Heart right ventricle (tissue), 16 donors: ENCODE measurements at regions not wholly inside any gene's neighbourhood (a gene's known extent, or its start where the extent isn't known, plus 50 kb on each side); places are given as distances from the start of the nearest gene placed in this dataset.

ENCODE experiments used
- ATAC-seq, 8 donors: fragments of 200-7000 bp; cut with Tn5 transposase; one replicate each; pipeline ENCODE4 v1.9.1; 2020; ENCODE audit warnings: mild to moderate bottlenecking in 8 of 8, moderate library complexity in 8 of 8, moderate number of reproducible peaks in 1 of 8
- DNase-seq, 2 donors: peaks; one replicate each; pipeline ENCODE4 v3.0.0-alpha.2; 2020
- H3K27ac ChIP-seq, 10 donors: fragments of 200-600 bp; sonication (generic) in 2 of 10; one replicate each; pipeline versions ENCODE4 v1.5.0 to v1.8.0; 2020 to 2022; ENCODE audit warnings: mild to moderate bottlenecking in 3 of 10
- H3K27me3 ChIP-seq, 7 donors: fragments of 200-600 bp; one replicate each; pipeline ENCODE4 v1.8.0; 2021 to 2022; ENCODE audit warnings: mild to moderate bottlenecking in 2 of 7
- H3K36me3 ChIP-seq, 9 donors: fragments of 200-600 bp; sonication (generic) in 1 of 9; one replicate each; pipeline versions ENCODE4 v1.5.0 to v1.8.0; 2020 to 2022; ENCODE audit warnings: mild to moderate bottlenecking in 2 of 9
- H3K4me1 ChIP-seq, 9 donors: fragments of 200-600 bp; sonication (generic) in 1 of 9; one replicate each; pipeline versions ENCODE4 v1.5.0 to v1.8.0; 2020 to 2022; ENCODE audit warnings: mild to moderate bottlenecking in 4 of 9
- H3K4me3 ChIP-seq, 10 donors: fragments of 200-600 bp; sonication (generic) in 2 of 10; one replicate each; pipeline versions ENCODE4 v1.5.0 to v1.8.0; 2020 to 2022; ENCODE audit warnings: mild to moderate bottlenecking in 7 of 10, moderate library complexity in 2 of 10
- H3K9me3 ChIP-seq, 11 donors: fragments of 200-600 bp in 10 of 11; sonication (generic) in 2 of 11; one replicate each; pipeline versions ENCODE4 v1.5.0 to v1.8.0; 2013 to 2022; ENCODE audit warnings: mild to moderate bottlenecking in 2 of 11, control low read depth in 1 of 11, moderate library complexity in 1 of 11
- CTCF ChIP-seq, 9 donors: fragments of 200-600 bp; sonication (generic) in 2 of 9; IDR thresholded peaks; one replicate each; pipeline versions ENCODE4 v1.5.0 to v1.8.0; 2021 to 2022; ENCODE audit warnings: antibody characterized with exemption in 9 of 9, mild to moderate bottlenecking in 5 of 9, moderate library complexity in 1 of 9
- WGBS, 2 donors: extraction: QIAGEN DNeasy Blood & Tissue Kit; methylation state at CpG; one replicate each; pipeline ENCODE4 v1.1.7; 2013; ENCODE audit warnings: inconsistent platforms in 1 of 2; 5-methylcytosine and 5-hydroxymethylcytosine counted together
- intact Hi-C, 10 donors: fragments of 100-400 bp; cut with DNase I; formaldehyde crosslinking; loops; one replicate each; pipeline versions ENCODE4 v1.11.1 to v1.14.2; 2022
- donor health status: Arrhythmogenic right ventricular cardiomyopathy.
- donor health status: ischemic (EF 13 %, LVEDD 7.1; RV severe dilation, severe dysfunction).
- donor health status: healthy with polysubstance abuse.
- donor health status: DM: no; HTN: yes; CAD: no.
- donor health status: DM: no; HTN: no; CAD: no.
- donor health status: ischemic (EF 25% LVEDD 6.9; RV normal size, moderate dysfunction).
- donor health status: ischemic (EF 25% LVEDD 5.7; RV mildly dilated, moderate dysfunction).
- donor health status: healthy.
- donor health status: DM: yes; HTN: yes; CAD: no.
- donor health status: Ischemic cardiomyopathy.
- donor health status: ischemic (EF 35%, LVEDD 5.7; RV mildly dilated, moderate dysfunction).
- donor health status: nonischemic (EF 11% LVEDD 7.7; RV severe dilation, severe dysfunction).
- donor health status: DM: yes; HTN: yes; CAD: no.
- donor health status: PGD.
- donor health status: ischemic (EF 29% LVEDD 5.4; RV normal size, mild dysfunction).
- donor health status: nonischemic (EF 23%, LVEDD 6.1; RV moderate dilation, normal function).

GRCh38 chr6:151166180-151166579 lies 73.6 kb upstream of the AKAP12 start:
- Histone ChIP-seq H3K9me3 (no peaks in the 10 kb centered on the region), H3K4me1 (peaks cover 0 to 12% (median 0%) of the 10 kb centered on the region in 9 donors), H3K4me3 (no peak overlapping the region), H3K36me3 (no peaks in the 10 kb centered on the region), H3K27me3 (no peaks in the 10 kb centered on the region), H3K27ac (no peak overlapping the region)
- WGBS, 2 donors = 75 to 90% methylated on average over 1 of the region's 1 CpG
- DNase-seq (no peak), ATAC-seq (no peak)
- no peak for TF ChIP-seq CTCF (IDR thresholded peaks at IDR 0.05)
- intact Hi-C loops = no loop called here

- no peaks in the 10 kb centered on the region for H3K36me3 ChIP-seq
- no peaks in the 10 kb centered on the region for H3K27me3 ChIP-seq
These were observed 72.7 kb upstream of the AKAP12 start for GRCh38 chr6:151167034-151167433.

GRCh38 chr6:151170622-151171246 lies 69.0 kb upstream of the AKAP12 start:
- no peak for TF ChIP-seq CTCF (IDR thresholded peaks at IDR 0.05)
- H3K4me3 ChIP-seq = no peak overlapping the region
- DNase-seq = no peak
- intact Hi-C loops = no loop called here
- no peaks in the 10 kb centered on the region for H3K27me3 ChIP-seq
- no peaks in the 10 kb centered on the region for H3K36me3 ChIP-seq
- peaks cover 0 to 6% (median 0%) of the 10 kb centered on the region in 9 donors for H3K4me1 ChIP-seq
- H3K9me3 ChIP-seq = no peaks in the 10 kb centered on the region
- no peak overlapping the region for H3K27ac ChIP-seq
- 65 to 70% methylated on average over 10 of the region's 10 CpGs for WGBS, 2 donors
- no peak for ATAC-seq

More at GRCh38 chr6:151167034-151167433, 72.7 kb upstream of the AKAP12 start:
- TF ChIP-seq CTCF (IDR thresholded peaks at IDR 0.05) = no peak
- DNase-seq (no peak), ATAC-seq (no peak)
- no peak overlapping the region for H3K4me3 ChIP-seq
- WGBS, 2 donors = 83 to 87% methylated on average over 7 of the region's 7 CpGs
- intact Hi-C loops = no loop called here
- H3K9me3 ChIP-seq = no peaks in the 10 kb centered on the region
- H3K4me1 ChIP-seq = peaks cover 0 to 15% (median 0%) of the 10 kb centered on the region in 9 donors
- H3K27ac ChIP-seq = no peak overlapping the region

- 68 to 71% methylated on average over 3 of the region's 3 CpGs for WGBS, 2 donors
These were observed 67.0 kb upstream of the AKAP12 start for GRCh38 chr6:151172751-151173150.

More at GRCh38 chr6:151172751-151173150, 67.0 kb upstream of the AKAP12 start:
- ATAC-seq (no peak), DNase-seq (no peak)
- H3K36me3 ChIP-seq = no peaks in the 10 kb centered on the region
- H3K27ac ChIP-seq = no peak overlapping the region
- peaks cover 0 to 6% (median 0%) of the 10 kb centered on the region in 9 donors for H3K4me1 ChIP-seq
- H3K27me3 ChIP-seq = no peaks in the 10 kb centered on the region
- no peak overlapping the region for H3K4me3 ChIP-seq
- intact Hi-C loops = no loop called here
- TF ChIP-seq CTCF (IDR thresholded peaks at IDR 0.05) = no peak
- no peaks in the 10 kb centered on the region for H3K9me3 ChIP-seq
